NCI-H1436 (cell line): ENCODE measurements at regions not wholly inside any gene's neighbourhood (a gene's known extent, or its start where the extent isn't known, plus 50 kb on each side); places are given as distances from the start of the nearest gene placed in this dataset.

Experiments
- DNase-seq: peaks from one replicate; lab custom pipeline; 2025; lab: John Stamatoyannopoulos, UW

DNA sequence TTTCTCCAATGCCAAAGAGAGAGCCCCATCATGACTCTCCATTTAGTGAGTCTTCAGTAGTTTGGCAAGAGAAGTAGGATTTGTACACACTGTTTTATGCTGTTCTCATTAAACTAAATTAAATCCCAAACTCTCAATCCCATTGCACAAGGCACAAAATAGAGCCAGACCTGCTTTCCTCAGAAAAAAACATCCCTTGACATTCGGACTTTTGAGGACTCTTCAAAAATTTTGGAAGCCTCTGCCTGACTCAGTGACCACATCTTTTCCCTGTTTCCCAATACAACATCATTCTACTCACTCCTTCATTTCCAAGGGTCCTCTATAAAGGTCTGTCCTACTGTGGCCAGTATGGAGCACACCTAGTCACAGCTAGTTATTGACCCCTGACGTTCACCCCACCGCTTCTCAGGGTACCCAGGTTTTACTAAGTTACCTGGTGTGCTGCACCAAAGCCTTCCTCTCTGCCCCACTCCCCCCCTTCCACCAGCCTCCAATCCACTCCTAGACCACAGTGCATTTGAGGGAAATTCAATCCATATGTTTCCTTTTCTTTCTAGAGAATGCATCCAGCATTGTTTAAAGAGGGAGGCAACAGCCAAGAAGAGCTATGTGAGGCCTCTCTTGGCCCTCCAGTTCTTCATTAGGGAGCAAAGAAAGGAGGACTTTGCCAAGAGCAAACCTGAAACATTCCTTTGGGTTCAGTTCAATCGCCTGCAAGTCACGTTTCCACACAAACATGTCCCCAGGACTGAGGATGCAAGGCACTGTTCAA is 428.7 kb downstream of the PLPP3 start:
- DNase-seq = no peak

DNA sequence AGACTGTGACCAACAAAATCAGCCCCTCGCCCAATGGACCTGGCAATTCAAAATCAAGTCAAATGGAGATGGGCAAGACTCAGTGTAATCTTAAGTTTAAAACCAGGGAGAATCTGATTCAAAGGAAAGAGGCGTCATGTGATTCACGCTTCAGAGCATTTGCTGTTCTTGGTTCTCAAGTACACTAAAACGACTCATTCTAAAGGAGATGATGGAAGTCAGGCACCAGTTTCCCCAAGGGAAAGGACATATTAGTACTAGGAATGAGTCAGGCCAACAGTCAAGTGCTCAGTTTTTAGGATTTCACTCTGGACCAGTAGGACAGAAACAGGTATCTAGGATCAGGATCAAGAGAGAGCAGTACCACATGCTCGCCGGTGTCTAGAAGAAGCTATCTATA is 429.6 kb downstream of the PLPP3 start:
- no peak for DNase-seq

DNA sequence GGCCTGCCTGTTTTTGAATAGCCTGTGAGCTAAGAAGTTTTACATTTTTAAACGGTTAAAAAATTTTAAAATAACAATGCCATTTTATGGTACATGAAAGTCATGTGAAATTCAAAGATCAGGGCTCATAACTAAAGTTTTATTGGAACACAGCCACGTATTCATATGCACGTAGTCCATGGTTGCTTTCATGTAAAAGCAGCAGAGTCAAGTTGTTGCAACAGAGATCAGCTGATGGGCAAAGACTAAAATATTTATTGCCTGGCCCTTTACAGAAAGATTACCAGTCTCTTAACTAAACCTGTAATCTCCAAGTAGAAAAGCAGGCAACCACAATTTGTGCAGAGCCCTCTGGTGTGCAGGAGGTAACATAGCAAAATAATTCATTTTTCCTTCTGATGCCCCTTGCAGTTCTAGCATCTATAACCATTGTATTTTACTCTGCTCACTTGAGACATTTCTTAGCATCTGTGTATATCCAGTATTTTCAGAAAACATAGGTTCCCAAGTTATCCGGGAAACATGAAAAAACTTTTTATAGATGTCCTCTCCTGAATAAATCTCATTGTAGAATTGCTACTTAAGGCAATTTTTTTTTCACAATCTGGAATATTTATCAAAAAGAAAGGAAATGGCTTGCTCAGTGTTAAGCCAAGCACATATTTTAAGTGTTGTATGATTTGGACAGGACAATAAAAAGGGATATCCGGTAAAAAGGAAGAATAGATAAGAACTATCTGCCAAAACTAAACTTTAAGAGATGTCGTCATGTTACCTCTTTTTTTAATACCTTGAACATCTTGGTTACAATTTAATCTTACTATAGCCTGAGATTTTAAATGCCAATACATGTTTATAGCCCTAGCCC is 430.8 kb downstream of the PLPP3 start:
- DNase-seq = no peak

- DNase-seq = no peak
Measured at GRCh38 chr1:56147459-56147858, 431.9 kb downstream of the PLPP3 start.

GRCh38 chr1:56147034-56147433 is 432.3 kb downstream of the PLPP3 start:
- DNase-seq = no peak

DNA sequence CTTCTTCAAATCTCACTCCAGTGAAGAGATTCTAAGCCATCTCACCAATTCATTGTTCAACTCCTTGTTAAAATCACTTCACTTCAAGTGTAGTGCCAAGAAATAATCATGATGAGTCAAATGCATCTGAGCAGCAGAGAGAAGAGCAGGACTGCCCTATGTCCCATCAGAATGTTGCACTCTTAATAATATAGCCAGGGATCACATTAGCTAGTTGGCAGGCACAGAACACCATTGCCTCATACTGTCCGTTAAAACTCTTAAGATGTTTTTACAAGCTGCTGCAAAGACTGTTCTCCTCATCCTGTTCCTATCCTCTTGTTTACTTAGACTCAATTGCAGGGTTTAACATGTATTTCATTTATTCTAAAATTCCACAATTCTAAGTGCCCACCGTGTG is 432.9 kb downstream of the PLPP3 start:
- no peak for DNase-seq

DNA sequence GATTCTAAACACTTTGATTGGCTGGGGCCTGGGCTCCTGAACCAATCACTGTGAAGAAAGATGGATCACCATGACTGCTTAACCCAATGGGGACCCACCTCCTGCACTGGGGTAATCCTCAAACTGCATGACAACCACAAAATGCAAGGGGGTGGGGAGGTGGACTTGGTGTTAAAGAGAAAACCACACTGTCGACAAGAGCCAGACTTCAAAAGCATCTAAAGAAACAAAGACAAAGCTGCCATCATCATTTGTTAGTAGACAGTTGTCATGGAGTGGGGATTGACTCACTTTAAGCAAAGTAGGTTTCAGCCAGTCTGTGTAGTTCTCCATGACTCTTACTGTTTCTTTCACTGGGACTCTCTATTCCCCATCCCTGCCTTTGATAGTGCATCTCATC is 433.8 kb downstream of the PLPP3 start:
- DNase-seq = no peak

DNA sequence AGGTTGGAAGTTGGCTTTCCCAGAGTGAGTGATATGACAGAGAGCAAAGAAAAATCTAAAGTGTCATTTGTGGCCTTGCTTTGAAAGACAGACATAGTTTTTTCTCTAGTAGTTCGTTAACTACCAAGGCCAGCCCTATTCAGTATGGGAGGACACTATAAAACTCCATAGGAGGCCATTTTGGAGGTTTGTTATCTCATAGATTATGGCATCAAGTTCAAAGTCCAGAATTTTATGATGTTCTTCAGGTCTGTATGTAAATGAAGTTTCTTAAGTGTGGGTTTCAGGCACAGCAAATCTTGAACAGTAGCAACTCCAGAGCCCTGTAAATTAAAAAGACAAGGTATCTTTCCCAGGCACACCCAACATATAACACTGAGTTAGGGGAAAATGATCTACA is 437.1 kb downstream of the PLPP3 start:
- no peak for DNase-seq

DNA sequence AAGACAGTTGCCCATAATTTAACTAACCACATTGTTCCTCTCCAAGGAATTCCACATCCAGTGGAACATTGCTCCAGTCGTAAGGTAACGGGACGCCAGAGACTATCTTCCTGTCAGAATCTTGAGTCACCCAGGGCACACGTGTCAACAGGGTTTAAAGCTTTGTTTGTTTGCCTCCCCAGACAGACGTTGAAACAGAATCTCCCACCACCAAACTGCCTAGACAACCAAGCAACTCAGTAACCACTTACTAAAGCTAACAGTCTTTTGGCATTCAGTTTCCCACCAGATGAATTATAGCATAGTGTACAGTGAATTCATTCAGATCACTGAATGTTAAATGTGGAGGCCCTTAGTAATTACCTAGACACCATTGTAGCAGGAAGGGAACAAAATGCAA is 439.5 kb downstream of the PLPP3 start:
- DNase-seq = no peak

GRCh38 chr1:56137521-56138505 is 441.6 kb downstream of the PLPP3 start:
- no peak for DNase-seq

DNA sequence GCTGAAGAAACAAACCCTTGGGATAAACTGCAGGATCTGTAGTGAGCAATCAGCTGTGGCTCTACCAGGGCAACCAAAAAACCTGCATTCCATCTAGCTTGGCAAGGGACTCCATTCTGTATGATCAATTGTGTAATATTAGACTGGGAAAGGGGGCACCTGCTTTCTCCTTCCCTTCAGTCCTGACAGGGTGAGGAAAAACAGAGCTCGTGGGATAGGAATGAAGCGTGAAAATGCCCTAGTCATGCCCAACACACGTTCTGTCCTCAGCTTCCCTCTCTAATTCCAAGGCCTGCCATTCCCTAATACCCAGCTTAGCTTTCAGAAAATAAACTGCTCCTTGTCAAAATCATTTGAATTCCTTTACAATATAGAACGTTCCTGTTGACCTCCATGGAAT is 442.3 kb downstream of the PLPP3 start:
- no peak for DNase-seq

DNA sequence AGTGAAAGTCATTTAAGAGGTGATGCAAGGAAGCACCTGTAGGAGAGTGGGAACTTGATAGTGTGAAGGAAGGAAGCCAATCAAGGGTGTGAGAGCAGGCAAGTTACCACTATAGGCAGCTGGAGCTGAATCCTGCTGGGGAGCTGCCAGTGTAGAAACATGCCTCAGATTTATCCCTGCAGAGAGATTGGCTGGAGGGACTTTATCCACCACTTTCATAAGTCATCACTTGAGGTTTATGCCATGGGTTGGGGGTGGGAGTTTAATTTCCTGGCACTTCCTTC is 443.6 kb downstream of the PLPP3 start:
- DNase-seq = no peak

DNA sequence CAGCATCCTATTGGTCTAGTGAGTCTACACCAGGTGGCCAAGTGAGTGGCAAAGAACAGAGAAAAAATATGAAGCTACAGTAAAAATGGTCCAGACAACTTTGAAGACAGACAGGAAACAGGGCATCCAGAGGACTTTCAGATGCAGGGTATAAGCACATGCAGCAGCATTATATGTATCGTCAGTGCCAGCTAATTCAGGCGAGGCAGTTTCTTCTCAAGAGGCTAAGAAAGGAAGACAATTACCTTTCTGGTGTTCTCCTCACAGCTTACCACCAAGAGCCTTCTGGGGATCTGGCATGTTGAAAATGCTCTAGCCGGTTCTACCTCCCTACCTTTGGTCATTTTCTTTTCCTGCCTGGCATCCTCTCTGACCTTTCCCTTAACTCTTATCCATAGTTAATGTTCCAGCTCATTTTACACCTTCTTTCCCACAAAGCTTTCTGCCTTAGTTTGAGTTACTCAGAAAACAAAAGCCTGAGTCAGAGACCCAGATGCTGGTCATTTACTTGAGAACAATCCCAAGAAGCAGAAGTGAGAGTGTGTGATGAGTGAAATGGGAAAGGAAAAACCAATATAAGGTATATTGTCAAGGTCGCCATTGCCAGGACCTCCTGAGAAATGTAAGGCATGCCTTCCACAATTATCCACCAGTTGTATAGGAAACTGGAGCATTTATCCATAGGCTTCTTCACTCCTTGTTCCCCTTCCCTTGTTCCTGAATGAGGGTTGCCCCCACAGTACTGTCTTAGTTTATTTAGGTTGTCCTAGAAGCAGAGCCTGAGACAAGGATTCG is 444.1 kb downstream of the PLPP3 start:
- no peak for DNase-seq

- no peak for DNase-seq
Measured at GRCh38 chr1:56133522-56134472, 445.6 kb downstream of the PLPP3 start.

GRCh38 chr1:56132520-56132919 is 446.8 kb downstream of the PLPP3 start:
- DNase-seq = no peak

DNA sequence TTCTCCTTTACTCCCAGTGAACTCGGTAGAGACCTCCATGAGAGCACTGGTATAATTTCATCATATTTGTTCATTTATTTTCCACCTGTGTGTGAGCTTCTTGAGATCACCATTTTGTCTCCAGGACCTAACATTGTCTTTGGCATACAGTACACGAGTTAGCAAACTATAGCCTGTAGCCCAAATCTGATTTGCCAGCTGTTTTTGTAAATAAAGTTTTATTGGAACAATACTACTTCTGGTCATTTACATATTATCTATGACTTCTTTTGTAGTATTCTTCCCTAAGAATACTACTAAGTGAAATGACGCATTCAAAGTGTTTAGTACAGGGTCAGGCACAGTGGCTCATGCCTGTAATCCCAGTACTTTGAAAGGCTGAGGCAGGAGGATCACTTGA is 449.5 kb downstream of the PLPP3 start:
- DNase-seq = no peak

DNA sequence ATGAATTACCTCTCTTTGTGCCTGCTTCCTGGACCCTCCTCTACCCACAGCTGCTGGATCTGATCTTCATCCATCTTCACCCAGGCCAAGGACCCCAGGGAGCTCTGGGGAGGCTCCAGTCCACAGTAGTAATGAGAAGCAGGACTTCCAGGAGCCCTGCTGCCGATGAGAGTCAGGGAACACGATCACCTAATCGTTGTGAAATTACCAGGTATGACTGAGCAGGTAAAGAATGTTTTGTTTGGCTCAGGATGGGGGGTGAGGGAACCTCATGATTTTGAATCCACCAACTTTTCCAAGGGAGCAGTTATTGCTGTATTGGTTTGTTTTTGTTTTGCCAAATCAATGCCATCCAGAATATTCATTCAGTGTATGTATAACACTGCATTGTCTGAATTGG is 454.0 kb downstream of the PLPP3 start:
- DNase-seq = no peak

DNA sequence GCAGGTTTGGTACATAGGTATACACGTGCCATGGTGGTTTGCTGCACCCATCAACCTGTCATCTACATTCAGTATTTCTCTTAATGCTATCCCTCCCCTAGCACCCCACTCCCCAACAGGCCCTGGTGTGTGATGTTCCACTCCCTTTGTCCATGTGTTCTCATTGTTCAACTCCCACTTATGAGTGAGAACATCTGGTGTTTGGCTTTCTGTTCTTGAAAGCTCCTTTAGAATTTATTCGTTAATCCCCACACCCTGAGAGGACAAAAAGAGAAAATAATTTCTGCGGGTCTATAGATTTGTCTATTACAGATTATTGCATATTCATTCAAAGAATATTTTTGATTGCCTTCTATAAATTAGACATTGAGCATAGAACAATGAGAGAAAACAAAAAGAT is 455.5 kb downstream of the PLPP3 start:
- no peak for DNase-seq

DNA sequence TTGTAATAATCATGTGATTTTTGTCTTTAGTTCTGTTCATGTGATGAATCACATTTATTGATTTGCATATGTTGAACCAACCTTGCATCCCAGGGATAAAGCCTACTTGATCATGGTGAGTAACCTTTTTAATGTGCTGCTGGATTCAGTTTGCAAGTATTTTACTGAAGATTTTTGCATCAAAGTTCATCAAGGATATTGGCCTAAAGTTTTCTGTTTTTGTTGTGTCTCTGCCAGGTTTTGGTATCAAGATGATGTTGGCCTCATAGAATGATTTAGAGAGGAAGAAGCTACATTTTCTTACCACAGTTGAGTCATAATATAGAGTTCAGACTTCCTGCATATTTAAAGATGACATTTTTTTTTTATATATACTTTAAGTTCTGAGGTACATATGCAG is 455.9 kb downstream of the PLPP3 start:
- no peak for DNase-seq

DNA sequence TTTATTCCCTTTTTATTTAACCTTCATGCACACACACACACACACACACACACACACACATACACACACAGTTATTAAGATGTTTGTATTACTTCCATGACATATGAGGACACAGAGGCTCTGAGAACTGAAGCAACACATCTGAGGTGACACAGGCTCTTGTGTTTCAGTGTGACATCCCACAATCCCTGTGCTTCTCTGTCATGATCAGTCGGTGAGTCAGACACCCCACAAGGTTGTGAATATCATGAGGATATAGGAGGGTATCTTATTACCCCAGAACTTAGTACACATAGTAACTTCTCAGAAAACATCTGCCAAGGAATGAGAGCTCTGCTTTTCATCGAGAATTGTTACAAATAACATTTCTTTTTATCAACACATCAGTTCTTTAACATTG is 459.3 kb downstream of the PLPP3 start:
- no peak for DNase-seq
